Progenitor cell of endocrine pancreas (in vitro differentiated cells): ENCODE measurements at regions not wholly inside any gene's neighbourhood (a gene's known extent, or its start where the extent isn't known, plus 50 kb on each side); places are given as distances from the start of the nearest gene placed in this dataset.

Source experiments
- DNase-seq: peaks from one replicate; pipeline ENCODE4 v3.0.0; 2021; ENCODE audit warnings: low spot score; ENCODE audit not compliant: unreplicated experiment
- H3K27ac Mint-ChIP-seq: 2 replicates; pipeline ENCODE4 v1.8.0; 2021; ENCODE audit warnings: mild to moderate bottlenecking, moderate library complexity, mixed read lengths
- H3K27me3 Mint-ChIP-seq: 2 replicates; pipeline ENCODE4 v1.8.0; 2021; ENCODE audit warnings: mixed read lengths
- H3K36me3 Mint-ChIP-seq: 2 replicates; pipeline ENCODE4 v1.8.0; 2022; ENCODE audit warnings: mixed read lengths; ENCODE audit not compliant: insufficient read depth
- H3K4me1 Mint-ChIP-seq: 2 replicates; pipeline ENCODE4 v1.8.0; 2021; ENCODE audit warnings: low read depth, mixed read lengths
- H3K4me3 Mint-ChIP-seq: 2 replicates; pipeline ENCODE4 v1.8.0; 2021; ENCODE audit warnings: low read depth, mild to moderate bottlenecking, moderate library complexity, mixed read lengths
- H3K9me3 Mint-ChIP-seq: 2 replicates; pipeline ENCODE4 v1.8.0; 2021; ENCODE audit warnings: low read depth, mixed read lengths
- CTCF ChIP-seq: fragments of 200-600 bp; sonication (generic); IDR thresholded peaks from one replicate; pipeline ENCODE4 v1.5.0; 2021; ENCODE audit warnings: antibody characterized with exemption, mild to moderate bottlenecking; ENCODE audit not compliant: unreplicated experiment

GRCh38 chr19:30116984-30117555, 175.0 kb downstream of the URI1 start:
- H3K4me3 Mint-ChIP-seq, result no peak overlapping the region
- TF ChIP-seq CTCF, result no peak
- H3K27ac Mint-ChIP-seq, result no peak overlapping the region
- peaks cover 14% of the 10 kb centered on the region for H3K27me3 Mint-ChIP-seq
- no peaks in the 10 kb centered on the region for H3K36me3 Mint-ChIP-seq
- H3K4me1 Mint-ChIP-seq, result peaks cover 1% of the 10 kb centered on the region
- no peaks in the 10 kb centered on the region for H3K9me3 Mint-ChIP-seq
- DNase-seq, result no peak

DNA sequence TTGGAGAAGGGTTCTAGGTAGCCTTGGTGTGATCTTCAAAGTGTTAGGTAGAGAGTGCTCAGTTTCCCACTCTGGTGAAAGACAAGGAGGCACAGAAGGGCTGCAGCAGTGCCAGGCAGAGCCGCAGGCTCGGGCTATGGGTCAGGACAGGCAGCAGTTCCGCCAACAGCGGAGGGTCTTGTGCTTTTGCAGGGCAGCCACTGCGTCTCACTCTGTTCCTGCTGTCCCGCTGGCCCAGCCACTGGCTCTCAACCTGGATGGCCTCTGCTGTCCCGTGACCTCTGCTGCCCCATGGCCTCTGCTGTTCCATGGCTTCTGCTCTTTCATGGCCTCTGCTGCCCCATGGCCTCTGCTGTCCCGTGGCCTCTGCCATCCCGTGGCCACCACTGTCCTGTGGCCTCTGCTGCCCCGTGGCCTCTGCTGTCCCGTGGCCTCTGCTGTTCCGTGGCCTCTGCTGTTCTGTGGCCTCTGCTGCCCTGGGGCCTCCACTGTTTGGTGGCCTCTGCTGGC, 175.7 kb downstream of the URI1 start:
- H3K27ac Mint-ChIP-seq, result no peak overlapping the region
- peaks cover 16% of the 10 kb centered on the region for H3K27me3 Mint-ChIP-seq
- H3K36me3 Mint-ChIP-seq, result no peaks in the 10 kb centered on the region
- TF ChIP-seq CTCF, result no peak
- no peak for DNase-seq
- H3K9me3 Mint-ChIP-seq, result no peaks in the 10 kb centered on the region
- H3K4me3 Mint-ChIP-seq, result no peak overlapping the region
- peaks cover 1% of the 10 kb centered on the region for H3K4me1 Mint-ChIP-seq

DNA sequence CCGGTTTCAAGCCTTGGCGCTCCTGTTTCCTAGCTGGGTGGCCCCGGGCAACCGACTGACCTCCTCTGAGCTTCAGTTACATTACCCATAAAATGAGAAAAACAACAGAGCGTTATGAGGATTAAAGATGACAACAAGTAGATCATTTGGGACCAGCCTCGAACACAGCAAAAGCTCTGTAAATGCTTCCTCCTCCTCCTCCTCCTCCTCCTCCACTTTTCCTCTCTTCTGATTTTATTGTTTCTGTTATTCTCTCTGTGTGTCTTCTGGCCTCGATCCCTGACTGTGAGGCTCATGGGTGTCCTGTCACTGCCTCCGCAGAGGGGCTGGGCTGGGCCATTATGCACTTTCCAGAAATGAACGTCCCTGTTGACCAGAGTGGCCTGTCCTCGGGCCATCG, 176.2 kb downstream of the URI1 start:
- no peaks in the 10 kb centered on the region for H3K9me3 Mint-ChIP-seq
- H3K4me3 Mint-ChIP-seq, result no peak overlapping the region
- H3K36me3 Mint-ChIP-seq, result no peaks in the 10 kb centered on the region
- H3K27me3 Mint-ChIP-seq, result peaks cover 17% of the 10 kb centered on the region
- TF ChIP-seq CTCF, result no peak
- peaks cover 1% of the 10 kb centered on the region for H3K4me1 Mint-ChIP-seq
- H3K27ac Mint-ChIP-seq, result no peak overlapping the region
- no peak for DNase-seq

GRCh38 chr19:30118760-30119159, 176.7 kb downstream of the URI1 start:
- Mint-ChIP-seq H3K4me3 (no peak overlapping the region), H3K36me3 (no peaks in the 10 kb centered on the region), H3K27me3 (peaks cover 20% of the 10 kb centered on the region), H3K27ac (no peak overlapping the region), H3K9me3 (no peaks in the 10 kb centered on the region), H3K4me1 (peaks cover 1% of the 10 kb centered on the region)
- TF ChIP-seq CTCF, result no peak
- DNase-seq, result no peak

GRCh38 chr19:30119180-30119908, 177.3 kb downstream of the URI1 start:
- Mint-ChIP-seq H3K4me1 (peaks cover 1% of the 10 kb centered on the region), H3K4me3 (no peak overlapping the region), H3K27me3 (peaks cover 19% of the 10 kb centered on the region), H3K27ac (no peak overlapping the region), H3K9me3 (no peaks in the 10 kb centered on the region), H3K36me3 (no peaks in the 10 kb centered on the region)
- TF ChIP-seq CTCF, result no peak
- DNase-seq, result no peak
